HepG2 (cell line): ENCODE measurements at regions not wholly inside any gene's neighbourhood (a gene's known extent, or its start where the extent isn't known, plus 50 kb on each side); places are given as distances from the start of the nearest gene placed in this dataset.

Experiments
- DPF2 ChIP-seq: sonication (generic); formaldehyde crosslinking; IDR thresholded peaks from 2 replicates; pipeline ENCODE4 v1.4.0; 2020; ENCODE audit warnings: mild to moderate bottlenecking, low read depth, missing genetic modification reagents, borderline replicate concordance
- POLR2AphosphoS5 ChIP-seq: IDR thresholded peaks from 2 replicates; pipeline ENCODE4 v1.6.1; 2012; ENCODE audit warnings: low read depth, low read length
- TEAD2 ChIP-seq: sonication (generic); formaldehyde crosslinking; IDR thresholded peaks from 2 replicates; pipeline ENCODE4 v1.9.0; 2021; ENCODE audit warnings: missing genetic modification reagents
- ZNF24 ChIP-seq: fragments of 450-650 bp; IDR thresholded peaks from 2 replicates; pipeline ENCODE4 v1.6.1; 2017; ENCODE audit warnings: antibody characterized with exemption, mild to moderate bottlenecking
- TF ChIP-seq, protein P1 (sequence below): sonication (generic); formaldehyde crosslinking; IDR thresholded peaks from 2 replicates; pipeline ENCODE4 v1.8.0; 2022; ENCODE audit warnings: mild to moderate bottlenecking, missing genetic modification reagents, moderate library complexity
- TF ChIP-seq, protein P2 (sequence below): sonication (generic); formaldehyde crosslinking; IDR thresholded peaks from 2 replicates; pipeline ENCODE4 v1.5.0; 2020; ENCODE audit warnings: missing genetic modification reagents

DNA sequence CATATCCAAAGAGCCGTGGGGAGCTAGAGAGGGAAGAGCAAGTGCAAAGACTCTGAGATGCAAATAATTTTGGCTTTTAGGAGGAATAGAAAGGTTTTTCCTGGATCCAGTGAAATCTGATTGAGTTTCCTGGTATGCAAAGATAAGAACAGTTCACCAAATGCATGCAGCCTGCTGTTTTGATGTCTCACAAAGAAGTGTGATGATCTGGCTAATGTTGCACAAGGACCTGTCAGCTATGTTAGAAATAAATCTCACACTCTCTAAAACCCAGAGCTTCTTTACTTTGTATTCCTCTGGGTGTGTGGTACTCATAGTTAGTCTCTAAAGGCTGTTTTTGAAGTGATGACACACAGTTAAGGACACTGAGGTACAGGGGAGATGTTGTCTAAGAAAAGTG, 321.4 kb downstream of the AACS start:
- TF ChIP-seq TEAD2 (CRISPR knock-in tag): no peak
- no peak for TF ChIP-seq DPF2 (CRISPR knock-in tag)
- TF ChIP-seq POLR2AphosphoS5: no peak
- TF ChIP-seq ZNF24: no peak
- TF ChIP-seq, protein P1, sequence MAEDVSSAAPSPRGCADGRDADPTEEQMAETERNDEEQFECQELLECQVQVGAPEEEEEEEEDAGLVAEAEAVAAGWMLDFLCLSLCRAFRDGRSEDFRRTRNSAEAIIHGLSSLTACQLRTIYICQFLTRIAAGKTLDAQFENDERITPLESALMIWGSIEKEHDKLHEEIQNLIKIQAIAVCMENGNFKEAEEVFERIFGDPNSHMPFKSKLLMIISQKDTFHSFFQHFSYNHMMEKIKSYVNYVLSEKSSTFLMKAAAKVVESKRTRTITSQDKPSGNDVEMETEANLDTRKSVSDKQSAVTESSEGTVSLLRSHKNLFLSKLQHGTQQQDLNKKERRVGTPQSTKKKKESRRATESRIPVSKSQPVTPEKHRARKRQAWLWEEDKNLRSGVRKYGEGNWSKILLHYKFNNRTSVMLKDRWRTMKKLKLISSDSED (CRISPR knock-in tag): no peak
- TF ChIP-seq, protein P2, sequence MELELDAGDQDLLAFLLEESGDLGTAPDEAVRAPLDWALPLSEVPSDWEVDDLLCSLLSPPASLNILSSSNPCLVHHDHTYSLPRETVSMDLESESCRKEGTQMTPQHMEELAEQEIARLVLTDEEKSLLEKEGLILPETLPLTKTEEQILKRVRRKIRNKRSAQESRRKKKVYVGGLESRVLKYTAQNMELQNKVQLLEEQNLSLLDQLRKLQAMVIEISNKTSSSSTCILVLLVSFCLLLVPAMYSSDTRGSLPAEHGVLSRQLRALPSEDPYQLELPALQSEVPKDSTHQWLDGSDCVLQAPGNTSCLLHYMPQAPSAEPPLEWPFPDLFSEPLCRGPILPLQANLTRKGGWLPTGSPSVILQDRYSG (CRISPR knock-in tag): no peak
